GM23338 (cell line): ENCODE measurements at regions not wholly inside any gene's neighbourhood (a gene's known extent, or its start where the extent isn't known, plus 50 kb on each side); places are given as distances from the start of the nearest gene placed in this dataset.

Experiments
- ATAC-seq: fragments of 200-7000 bp; cut with Tn5 transposase; 3 replicates; pipeline ENCODE4 v1.9.1; 2020
- DNase-seq: peaks from one replicate; pipeline ENCODE4 v3.0.0-alpha.2; 2015; ENCODE audit warnings: low spot score
- H2AFZ ChIP-seq: fragments of 200-600 bp; sonication (generic); 2 replicates; pipeline ENCODE4 v1.8.0; 2016; ENCODE audit warnings: antibody characterized with exemption, mild to moderate bottlenecking, moderate library complexity
- H3F3A ChIP-seq: fragments of 200-600 bp; sonication (generic); replicated peaks from 2 replicates; pipeline ENCODE4 v1.8.0; 2017; ENCODE audit warnings: antibody characterized with exemption, mixed run types, low read depth
- H3K27ac ChIP-seq: fragments of 200-600 bp; sonication (generic); 2 replicates; pipeline ENCODE4 v1.6.1; 2016; ENCODE audit warnings: low read depth
- H3K27me3 ChIP-seq: fragments of 200-600 bp; sonication (generic); 2 replicates; pipeline ENCODE4 v1.8.0; 2016; ENCODE audit warnings: mild to moderate bottlenecking, mixed run types, moderate library complexity; ENCODE audit not compliant: insufficient read depth
- H3K36me3 ChIP-seq: fragments of 200-600 bp; sonication (generic); 2 replicates; pipeline ENCODE4 v1.8.0; 2016; ENCODE audit warnings: mild to moderate bottlenecking; ENCODE audit not compliant: insufficient read depth
- H3K4me1 ChIP-seq: fragments of 200-600 bp; sonication (generic); 2 replicates; pipeline ENCODE4 v1.8.0; 2016; ENCODE audit warnings: mild to moderate bottlenecking, moderate library complexity; ENCODE audit not compliant: insufficient read depth
- H3K4me2 ChIP-seq: fragments of 200-600 bp; sonication (generic); 2 replicates; pipeline ENCODE4 v1.7.1; 2017; ENCODE audit warnings: mixed run types
- H3K4me3 ChIP-seq: fragments of 200-600 bp; sonication (generic); 2 replicates; pipeline ENCODE4 v1.6.1; 2016; ENCODE audit warnings: mixed run types
- H3K79me2 ChIP-seq: fragments of 200-600 bp; sonication (generic); replicated peaks from 2 replicates; pipeline ENCODE4 v1.8.0; 2017; ENCODE audit warnings: mild to moderate bottlenecking; ENCODE audit not compliant: insufficient read depth
- H3K9me2 ChIP-seq: fragments of 200-600 bp; sonication (generic); 2 replicates; pipeline ENCODE4 v1.8.0; 2017; ENCODE audit not compliant: insufficient read depth
- H4K20me1 ChIP-seq: fragments of 200-600 bp; sonication (generic); replicated peaks from 2 replicates; pipeline ENCODE4 v1.8.0; 2017; ENCODE audit warnings: mild to moderate bottlenecking; ENCODE audit not compliant: insufficient read depth
- H3K27ac Mint-ChIP-seq: 2 replicates; pipeline ENCODE4 v1.8.0; 2020; ENCODE audit warnings: inconsistent platforms, mild to moderate bottlenecking, moderate library complexity, mixed read lengths
- H3K27me3 Mint-ChIP-seq: 3 replicates; pipeline ENCODE4 v1.8.0; 2022; ENCODE audit warnings: low read depth, mild to moderate bottlenecking, moderate library complexity, mixed read lengths, inconsistent platforms; ENCODE audit not compliant: insufficient read depth, poor library complexity
- H3K36me3 Mint-ChIP-seq: 3 replicates; pipeline ENCODE4 v1.8.0; 2021; ENCODE audit warnings: low read depth, mild to moderate bottlenecking, inconsistent platforms, moderate library complexity, mixed read lengths
- H3K4me1 Mint-ChIP-seq: 3 replicates; pipeline ENCODE4 v1.8.0; 2020; ENCODE audit warnings: mild to moderate bottlenecking, inconsistent platforms, mixed read lengths
- H3K4me3 Mint-ChIP-seq: 3 replicates; pipeline ENCODE4 v1.8.0; 2021; ENCODE audit warnings: moderate library complexity, mild to moderate bottlenecking, inconsistent platforms, mixed read lengths
- H3K9me3 Mint-ChIP-seq: 3 replicates; pipeline ENCODE4 v1.8.0; 2020; ENCODE audit warnings: moderate library complexity, mild to moderate bottlenecking, inconsistent platforms, mixed read lengths
- CREB1 ChIP-seq: fragments of 250-450 bp; sonication (Bioruptor Pico); IDR thresholded peaks from 2 replicates; pipeline ENCODE4 v1.5.0; 2020; ENCODE audit warnings: low read depth, mild to moderate bottlenecking, moderate library complexity
- EZH2 ChIP-seq: fragments of 200-600 bp; sonication (generic); IDR thresholded peaks from one replicate; pipeline ENCODE4 v1.8.0; 2017; ENCODE audit warnings: antibody characterized with exemption, mild to moderate bottlenecking, low read depth; ENCODE audit not compliant: unreplicated experiment
- EZH2phosphoT487 ChIP-seq: fragments of 200-600 bp; sonication (generic); IDR thresholded peaks from one replicate; pipeline ENCODE4 v1.8.1; 2018; ENCODE audit warnings: antibody characterized with exemption; ENCODE audit not compliant: unreplicated experiment
- JUNB ChIP-seq: IDR thresholded peaks from one replicate; pipeline ENCODE4 v1.6.1; 2016; ENCODE audit warnings: antibody characterized with exemption; ENCODE audit not compliant: unreplicated experiment
- NANOG ChIP-seq: IDR thresholded peaks from 2 replicates; pipeline ENCODE4 v1.6.1; 2016; ENCODE audit warnings: antibody characterized with exemption, borderline replicate concordance
- POLR2AphosphoS5 ChIP-seq: IDR thresholded peaks from 2 replicates; pipeline ENCODE4 v1.6.1; 2016; ENCODE audit warnings: antibody characterized with exemption, low read depth
- REST ChIP-seq: IDR thresholded peaks from one replicate; pipeline ENCODE4 v1.6.1; 2018; ENCODE audit warnings: antibody characterized with exemption; ENCODE audit not compliant: unreplicated experiment
- STAT1 ChIP-seq: IDR thresholded peaks from one replicate; pipeline ENCODE4 v1.6.1; 2016; ENCODE audit warnings: antibody characterized with exemption; ENCODE audit not compliant: unreplicated experiment
- ZNF331 ChIP-seq: fragments of 250-450 bp; sonication (Bioruptor Pico); IDR thresholded peaks from 2 replicates; pipeline ENCODE4 v1.5.0; 2020; ENCODE audit warnings: low read depth, mild to moderate bottlenecking, moderate library complexity
- TF ChIP-seq, protein P1 (sequence below): IDR thresholded peaks from 2 replicates; pipeline ENCODE4 v1.6.1; 2016; ENCODE audit warnings: antibody characterized with exemption

GRCh38 chr14:76673261-76673660 lies 88.0 kb upstream of the VASH1 start:
- Histone ChIP-seq H3K27ac (no peak overlapping the region), H3K4me2 (no peak overlapping the region), H4K20me1 (no peaks in the 10 kb centered on the region), H3F3A (no peaks in the 10 kb centered on the region), H3K27me3 (no peaks in the 10 kb centered on the region), H3K4me1 (no peaks in the 10 kb centered on the region), H3K36me3 (no peaks in the 10 kb centered on the region), H3K9me2 (no peaks in the 10 kb centered on the region), H3K4me3 (no peak overlapping the region), H2AFZ (no peak overlapping the region), H3K79me2 (no peaks in the 10 kb centered on the region)
- no peaks in the 10 kb centered on the region for H3K9me3 Mint-ChIP-seq
- H3K36me3 Mint-ChIP-seq: no peaks in the 10 kb centered on the region
- no peak for DNase-seq
- peaks cover 4% of the 10 kb centered on the region for H3K27me3 Mint-ChIP-seq
- H3K4me1 Mint-ChIP-seq: peaks cover 3% of the 10 kb centered on the region; the same call in 1 of the 3 replicates
- no peak for TF ChIP-seq STAT1
- no peak for TF ChIP-seq JUNB
- no peak for TF ChIP-seq NANOG
- TF ChIP-seq, protein P1, sequence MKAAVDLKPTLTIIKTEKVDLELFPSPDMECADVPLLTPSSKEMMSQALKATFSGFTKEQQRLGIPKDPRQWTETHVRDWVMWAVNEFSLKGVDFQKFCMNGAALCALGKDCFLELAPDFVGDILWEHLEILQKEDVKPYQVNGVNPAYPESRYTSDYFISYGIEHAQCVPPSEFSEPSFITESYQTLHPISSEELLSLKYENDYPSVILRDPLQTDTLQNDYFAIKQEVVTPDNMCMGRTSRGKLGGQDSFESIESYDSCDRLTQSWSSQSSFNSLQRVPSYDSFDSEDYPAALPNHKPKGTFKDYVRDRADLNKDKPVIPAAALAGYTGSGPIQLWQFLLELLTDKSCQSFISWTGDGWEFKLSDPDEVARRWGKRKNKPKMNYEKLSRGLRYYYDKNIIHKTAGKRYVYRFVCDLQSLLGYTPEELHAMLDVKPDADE: no peak
- TF ChIP-seq EZH2: no peak
- no peak for TF ChIP-seq REST
- no peak for TF ChIP-seq ZNF331 (CRISPR knock-in tag)
- no peak overlapping the region for H3K27ac Mint-ChIP-seq
- H3K4me3 Mint-ChIP-seq: no peak overlapping the region
- no peak for ATAC-seq

DNA sequence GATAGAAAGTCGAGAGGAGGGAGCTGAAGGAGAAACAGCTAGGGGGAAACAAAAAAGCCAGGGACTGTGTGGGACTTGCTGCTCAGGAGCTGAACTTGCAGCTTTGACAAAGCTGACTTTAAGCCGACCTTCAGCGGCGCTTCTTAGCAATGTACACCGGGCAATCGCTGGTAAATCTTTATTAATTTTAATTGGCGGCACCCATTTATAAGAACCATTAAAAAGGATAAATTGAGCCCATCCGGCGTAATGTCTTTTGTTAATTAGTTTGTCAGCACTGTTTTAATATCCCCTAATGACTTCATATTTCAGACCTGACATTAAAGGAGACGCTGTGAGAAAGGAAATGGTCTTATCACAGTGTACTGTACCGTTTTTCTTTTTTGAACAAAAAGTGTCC lies 86.2 kb upstream of the VASH1 start:
- Histone ChIP-seq H3K27ac (no peak overlapping the region), H3K36me3 (no peaks in the 10 kb centered on the region), H3K79me2 (no peaks in the 10 kb centered on the region), H3K4me2 (no peak overlapping the region), H3K9me2 (no peaks in the 10 kb centered on the region; the same call in 1 of the 2 replicates), H2AFZ (no peak overlapping the region), H3F3A (no peaks in the 10 kb centered on the region), H3K27me3 (no peaks in the 10 kb centered on the region), H4K20me1 (no peaks in the 10 kb centered on the region), H3K4me3 (no peak overlapping the region), H3K4me1 (no peaks in the 10 kb centered on the region)
- Mint-ChIP-seq H3K4me1 (peaks cover 5% of the 10 kb centered on the region; the same call in 2 of the 3 replicates), H3K27ac (no peak overlapping the region), H3K27me3 (peaks cover 4% of the 10 kb centered on the region), H3K36me3 (no peaks in the 10 kb centered on the region), H3K4me3 (no peak overlapping the region), H3K9me3 (no peaks in the 10 kb centered on the region)
- no peak for DNase-seq
- no peak for ATAC-seq
- TF ChIP-seq POLR2AphosphoS5 (no peak), REST (no peak), EZH2 (no peak), EZH2phosphoT487 (no peak), CREB1 (CRISPR knock-in tag) (no peak)
- TF ChIP-seq, protein P1: no peak
